GM18867 (cell line): ENCODE measurements at regions not wholly inside any gene's neighbourhood (a gene's known extent, or its start where the extent isn't known, plus 50 kb on each side); places are given as distances from the start of the nearest gene placed in this dataset.
A peak's percentile ranks its signal among the peaks of the same experiment; 100 is the strongest.

ENCODE experiments used
- ATAC-seq: cut with Tn5 transposase; IDR thresholded peaks from one replicate; pipeline ENCODE4 v1.9.1; 2021; ENCODE audit warnings: mild to moderate bottlenecking, moderate library complexity; ENCODE audit not compliant: unreplicated experiment

DNA sequence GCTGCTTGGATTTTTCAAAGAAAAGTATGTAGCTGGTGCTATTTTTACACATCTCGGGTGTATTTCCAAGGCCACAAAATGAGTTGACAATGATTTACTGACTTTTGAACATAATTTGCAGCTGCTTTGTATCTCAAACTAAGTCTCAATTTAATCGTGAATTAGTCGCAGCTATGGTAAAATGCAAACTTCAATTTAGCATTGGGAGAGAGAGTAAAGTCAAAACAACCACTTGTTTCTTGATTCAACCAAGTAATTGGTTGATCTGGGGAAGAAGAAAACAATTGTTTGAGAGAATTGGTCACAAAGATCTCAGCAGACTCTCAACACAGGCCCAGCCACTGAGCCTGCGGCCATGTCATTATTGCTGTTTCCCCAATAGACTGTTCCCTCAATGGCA, 75.0 kb upstream of the DYRK2 start:
- ATAC-seq, result no peak

- ATAC-seq, result no peak
Observed at GRCh38 chr12:67578976-67579661, 69.4 kb upstream of the DYRK2 start.

- no peak for ATAC-seq
Observed at GRCh38 chr12:67579662-67580003, 68.9 kb upstream of the DYRK2 start.

DNA sequence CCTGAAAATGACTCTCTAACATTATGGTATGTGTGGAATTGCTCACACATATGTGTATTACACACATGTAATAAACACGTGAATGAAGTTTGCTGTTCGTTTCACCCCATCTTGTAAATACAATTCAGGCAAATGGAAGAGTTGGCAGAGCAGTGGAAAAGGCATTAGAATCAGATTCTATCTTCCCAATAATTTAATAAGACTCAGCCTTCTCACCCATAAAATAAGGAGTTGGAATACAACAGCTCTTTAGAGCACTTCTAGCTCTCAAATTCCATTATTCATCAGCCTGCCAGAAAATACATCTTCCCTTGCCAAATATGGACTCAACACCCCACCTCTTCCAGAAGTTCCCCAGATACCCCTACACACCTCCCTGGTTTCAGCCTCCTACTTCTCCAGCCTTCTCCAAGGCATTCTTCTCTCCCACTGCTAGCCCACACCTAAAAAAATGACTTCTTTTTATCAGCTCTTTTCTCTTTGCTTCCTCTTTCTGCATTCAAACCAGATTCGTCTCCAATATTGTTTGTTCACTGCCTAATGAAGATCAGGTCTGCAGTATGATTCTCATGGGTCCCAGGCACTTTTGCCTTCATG, 66.2 kb upstream of the DYRK2 start:
- no peak for ATAC-seq

GRCh38 chr12:67582844-67583243, 65.7 kb upstream of the DYRK2 start:
- ATAC-seq, result no peak

- ATAC-seq, result no peak
Observed at GRCh38 chr12:67586951-67587350, 61.6 kb upstream of the DYRK2 start.

DNA sequence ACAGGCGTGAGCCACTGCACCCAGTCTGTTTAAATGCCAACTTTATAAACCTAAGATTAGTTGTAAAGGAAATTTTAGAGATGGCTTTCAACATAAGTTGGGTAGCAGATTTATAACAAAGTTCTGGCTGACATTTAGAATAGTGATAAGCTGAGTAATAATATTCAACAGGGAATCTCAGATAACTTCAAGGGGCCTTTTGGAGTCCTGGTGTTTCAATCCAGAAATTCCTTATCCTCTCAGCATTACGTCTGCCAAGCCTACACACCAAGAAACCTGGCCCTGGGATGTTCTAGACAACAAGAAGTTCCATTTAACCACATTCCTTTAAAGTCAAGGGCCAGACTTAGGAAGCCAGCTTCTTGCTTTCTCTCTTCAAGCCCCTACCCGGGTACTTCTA, 59.5 kb upstream of the DYRK2 start:
- no peak for ATAC-seq

- no peak for ATAC-seq
Observed at GRCh38 chr12:67590149-67590790, 58.3 kb upstream of the DYRK2 start.

- peak; percentile 95 for ATAC-seq
Observed at GRCh38 chr12:67592228-67593011, 56.1 kb upstream of the DYRK2 start.

GRCh38 chr12:67593041-67593440, 55.5 kb upstream of the DYRK2 start:
- ATAC-seq, result no peak

DNA sequence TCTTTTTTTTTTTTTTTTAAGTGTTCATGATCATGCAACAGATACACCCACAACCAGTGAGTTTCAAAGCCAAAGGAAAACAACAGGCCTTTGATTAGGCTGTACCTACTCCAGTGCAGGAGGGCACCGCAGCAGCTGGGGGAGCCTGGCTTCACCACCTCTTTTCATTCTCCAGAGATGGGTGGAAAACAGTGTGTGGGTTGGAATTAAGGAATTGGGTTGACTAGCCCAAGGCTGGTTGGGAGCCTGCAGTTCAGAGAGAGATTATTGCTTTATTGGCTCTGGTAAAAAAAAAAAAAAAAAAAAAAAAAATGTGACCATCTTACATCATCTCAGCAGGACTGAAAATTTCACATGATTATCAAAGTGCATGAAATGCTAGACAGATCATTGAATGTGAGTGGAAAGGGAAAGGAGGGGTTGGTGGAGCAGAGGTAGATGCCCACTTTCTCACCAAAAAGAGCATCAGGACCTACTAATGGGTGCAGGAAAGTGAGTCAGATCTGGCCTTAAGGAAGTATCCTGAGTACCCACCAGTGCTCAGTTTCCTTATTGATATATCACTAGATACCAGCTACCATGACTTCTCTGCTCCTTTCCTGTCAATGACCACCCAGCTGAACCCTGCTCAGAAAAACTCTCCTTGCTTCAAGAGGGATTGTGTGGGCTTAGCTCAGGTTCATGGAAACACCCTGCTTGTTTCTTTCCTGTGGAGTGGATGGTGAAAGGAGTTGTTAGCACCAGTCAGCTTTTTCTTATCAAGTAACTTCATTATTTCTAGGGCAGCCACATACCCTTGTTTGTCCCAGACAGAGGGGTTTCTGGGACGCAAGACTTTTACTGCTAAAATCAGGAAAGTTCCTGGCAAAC, 54.8 kb upstream of the DYRK2 start:
- no peak for ATAC-seq

- no peak for ATAC-seq
Observed at GRCh38 chr12:67594888-67595287, 53.7 kb upstream of the DYRK2 start.

DNA sequence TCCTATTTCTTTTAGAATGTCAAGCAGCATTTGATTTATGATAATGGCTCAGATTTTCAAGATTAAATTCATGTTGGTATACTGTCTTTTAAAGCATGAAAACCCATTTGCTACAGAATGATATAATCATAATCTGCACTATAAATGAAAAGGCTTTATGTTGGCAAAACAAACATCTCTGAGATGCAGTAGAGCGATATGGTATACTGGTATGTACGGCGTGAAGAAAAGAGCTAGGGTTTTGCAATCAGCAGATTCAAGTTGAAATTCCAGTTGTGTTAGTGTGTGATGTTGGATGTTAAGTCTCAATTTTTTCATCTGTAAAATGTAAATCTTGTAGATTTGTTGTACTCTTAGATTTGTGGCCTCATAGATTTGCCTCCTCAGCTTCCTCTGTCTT, 53.2 kb upstream of the DYRK2 start:
- no peak for ATAC-seq

DNA sequence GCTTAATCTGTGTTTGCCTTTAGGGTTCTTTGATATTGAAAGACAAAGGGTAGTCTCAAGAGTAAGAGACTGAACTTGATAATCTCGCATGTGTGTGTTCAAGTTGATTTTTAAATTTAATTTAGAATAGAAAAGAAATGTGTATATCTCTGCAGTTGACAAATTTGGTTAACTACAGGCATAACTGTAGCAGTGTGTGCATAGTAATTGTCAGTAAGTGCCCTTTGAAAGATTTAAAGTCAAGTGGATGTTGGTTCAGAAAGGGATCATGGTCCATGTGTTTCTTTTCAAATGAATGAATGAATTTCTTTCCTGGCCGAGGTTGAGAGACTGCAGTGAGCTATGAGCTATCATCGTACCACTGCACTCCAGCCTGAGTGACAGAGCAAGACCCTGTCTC, 49.9 kb upstream of the DYRK2 start:
- ATAC-seq, result no peak
